WERI-Rb-1 (cell line): ENCODE measurements at regions not wholly inside any gene's neighbourhood (a gene's known extent, or its start where the extent isn't known, plus 50 kb on each side); places are given as distances from the start of the nearest gene placed in this dataset.

ENCODE experiments used
- DNase-seq: peaks from one replicate; pipeline ENCODE4 v3.0.0-alpha.2; 2020
- H3K27ac ChIP-seq: fragments of 250-450 bp; sonication (Bioruptor Pico); 2 replicates; pipeline ENCODE4 v1.5.1; 2020; ENCODE audit warnings: mild to moderate bottlenecking, moderate library complexity
- H3K27me3 ChIP-seq: fragments of 250-450 bp; sonication (Bioruptor Pico); 2 replicates; pipeline ENCODE4 v1.5.1; 2021; ENCODE audit warnings: mild to moderate bottlenecking, low read depth, moderate library complexity; ENCODE audit not compliant: insufficient read depth, severe bottlenecking
- H3K36me3 ChIP-seq: fragments of 250-450 bp; sonication (Bioruptor Pico); 2 replicates; pipeline ENCODE4 v1.5.1; 2020; ENCODE audit warnings: mild to moderate bottlenecking, moderate library complexity
- H3K4me3 ChIP-seq: 2 replicates; pipeline ENCODE4 v1.5.1; 2011; ENCODE audit warnings: low read depth, mild to moderate bottlenecking, control low read depth, low read length
- H3K9me3 ChIP-seq: fragments of 250-450 bp; sonication (Bioruptor Pico); 2 replicates; pipeline ENCODE4 v1.5.1; 2021; ENCODE audit warnings: mild to moderate bottlenecking, moderate library complexity; ENCODE audit not compliant: severe bottlenecking
- TF ChIP-seq, protein P1 (sequence below): IDR thresholded peaks from 2 replicates; pipeline ENCODE4 v1.5.1; 2011; ENCODE audit warnings: low read depth, mild to moderate bottlenecking, control low read depth, inconsistent platforms, low read length

DNA sequence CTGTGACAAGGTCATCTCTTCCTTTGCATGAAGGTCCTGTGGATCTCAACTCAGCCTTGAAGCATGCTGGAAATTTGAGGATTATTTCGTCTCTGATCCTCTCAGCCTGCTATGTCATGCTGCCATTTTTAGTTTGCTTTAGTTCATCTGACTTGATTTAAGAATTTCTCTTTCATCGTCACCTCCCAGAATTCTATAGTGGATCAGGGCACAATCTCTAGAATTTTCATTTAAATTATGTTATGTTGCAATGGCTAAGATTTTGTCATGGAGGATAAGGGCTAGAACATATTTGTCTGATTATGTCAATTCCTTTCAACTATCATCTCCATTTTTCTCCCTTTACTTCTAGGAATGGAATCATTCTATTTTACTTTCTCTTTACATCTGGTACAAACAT, 98.8 kb downstream of the PCDH10 start:
- TF ChIP-seq, protein P1, sequence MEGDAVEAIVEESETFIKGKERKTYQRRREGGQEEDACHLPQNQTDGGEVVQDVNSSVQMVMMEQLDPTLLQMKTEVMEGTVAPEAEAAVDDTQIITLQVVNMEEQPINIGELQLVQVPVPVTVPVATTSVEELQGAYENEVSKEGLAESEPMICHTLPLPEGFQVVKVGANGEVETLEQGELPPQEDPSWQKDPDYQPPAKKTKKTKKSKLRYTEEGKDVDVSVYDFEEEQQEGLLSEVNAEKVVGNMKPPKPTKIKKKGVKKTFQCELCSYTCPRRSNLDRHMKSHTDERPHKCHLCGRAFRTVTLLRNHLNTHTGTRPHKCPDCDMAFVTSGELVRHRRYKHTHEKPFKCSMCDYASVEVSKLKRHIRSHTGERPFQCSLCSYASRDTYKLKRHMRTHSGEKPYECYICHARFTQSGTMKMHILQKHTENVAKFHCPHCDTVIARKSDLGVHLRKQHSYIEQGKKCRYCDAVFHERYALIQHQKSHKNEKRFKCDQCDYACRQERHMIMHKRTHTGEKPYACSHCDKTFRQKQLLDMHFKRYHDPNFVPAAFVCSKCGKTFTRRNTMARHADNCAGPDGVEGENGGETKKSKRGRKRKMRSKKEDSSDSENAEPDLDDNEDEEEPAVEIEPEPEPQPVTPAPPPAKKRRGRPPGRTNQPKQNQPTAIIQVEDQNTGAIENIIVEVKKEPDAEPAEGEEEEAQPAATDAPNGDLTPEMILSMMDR: no peak
- H3K27me3 ChIP-seq: no peaks in the 10 kb centered on the region
- no peaks in the 10 kb centered on the region for H3K36me3 ChIP-seq
- H3K4me3 ChIP-seq: no peak overlapping the region
- no peak overlapping the region for H3K27ac ChIP-seq
- no peak for DNase-seq
- H3K9me3 ChIP-seq: no peaks in the 10 kb centered on the region

DNA sequence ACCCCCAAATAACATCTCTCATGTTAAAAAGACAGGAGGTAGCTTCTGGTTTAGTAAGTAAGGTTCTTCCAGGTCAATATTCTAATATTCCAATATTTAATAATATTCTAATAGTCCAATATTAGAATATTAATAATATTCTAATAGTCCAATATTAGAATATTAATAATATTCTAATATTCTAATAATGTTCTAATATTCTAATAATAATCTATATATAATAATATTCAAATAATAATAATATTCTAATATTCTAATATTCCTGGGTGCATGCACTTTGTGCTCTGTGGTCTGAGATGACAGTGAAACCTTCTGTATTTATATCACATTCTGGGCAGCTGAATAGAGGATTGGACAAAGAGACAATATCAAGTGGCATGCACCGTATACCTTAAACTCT, 96.1 kb downstream of the PCDH10 start:
- TF ChIP-seq, protein P1: no peak
- H3K4me3 ChIP-seq: no peak overlapping the region
- no peak overlapping the region for H3K27ac ChIP-seq
- H3K36me3 ChIP-seq: no peaks in the 10 kb centered on the region
- no peaks in the 10 kb centered on the region for H3K9me3 ChIP-seq
- DNase-seq: no peak
- no peaks in the 10 kb centered on the region for H3K27me3 ChIP-seq
